Chondrocyte (in vitro differentiated cells): ENCODE measurements at regions not wholly inside any gene's neighbourhood (a gene's known extent, or its start where the extent isn't known, plus 50 kb on each side); places are given as distances from the start of the nearest gene placed in this dataset.

ENCODE experiments used
- DNase-seq: peaks from one replicate; pipeline ENCODE4 v3.0.0; 2021; ENCODE audit warnings: mixed read lengths, low spot score
- H3K27ac Mint-ChIP-seq: one replicate; pipeline ENCODE4 v1.8.0; 2021; ENCODE audit warnings: mild to moderate bottlenecking, moderate library complexity, mixed read lengths; ENCODE audit not compliant: unreplicated experiment
- H3K27me3 Mint-ChIP-seq: 2 replicates; pipeline ENCODE4 v1.8.0; 2021; ENCODE audit warnings: low read depth, mixed read lengths
- H3K36me3 Mint-ChIP-seq: 2 replicates; pipeline ENCODE4 v1.8.0; 2021; ENCODE audit warnings: low read depth, mixed read lengths
- H3K4me1 Mint-ChIP-seq: 2 replicates; pipeline ENCODE4 v1.8.0; 2021; ENCODE audit warnings: low read depth, mild to moderate bottlenecking, mixed read lengths
- H3K4me3 Mint-ChIP-seq: one replicate; pipeline ENCODE4 v1.8.0; 2021; ENCODE audit warnings: mild to moderate bottlenecking, moderate library complexity, mixed read lengths; ENCODE audit not compliant: unreplicated experiment
- H3K9me3 Mint-ChIP-seq: 2 replicates; pipeline ENCODE4 v1.8.0; 2021; ENCODE audit warnings: low read depth, mixed read lengths
- TF ChIP-seq, protein P1 (sequence below): fragments of 200-600 bp; sonication (generic); IDR thresholded peaks from 2 replicates; pipeline ENCODE4 v1.5.0; 2021; ENCODE audit warnings: antibody characterized with exemption, mild to moderate bottlenecking, moderate library complexity

DNA sequence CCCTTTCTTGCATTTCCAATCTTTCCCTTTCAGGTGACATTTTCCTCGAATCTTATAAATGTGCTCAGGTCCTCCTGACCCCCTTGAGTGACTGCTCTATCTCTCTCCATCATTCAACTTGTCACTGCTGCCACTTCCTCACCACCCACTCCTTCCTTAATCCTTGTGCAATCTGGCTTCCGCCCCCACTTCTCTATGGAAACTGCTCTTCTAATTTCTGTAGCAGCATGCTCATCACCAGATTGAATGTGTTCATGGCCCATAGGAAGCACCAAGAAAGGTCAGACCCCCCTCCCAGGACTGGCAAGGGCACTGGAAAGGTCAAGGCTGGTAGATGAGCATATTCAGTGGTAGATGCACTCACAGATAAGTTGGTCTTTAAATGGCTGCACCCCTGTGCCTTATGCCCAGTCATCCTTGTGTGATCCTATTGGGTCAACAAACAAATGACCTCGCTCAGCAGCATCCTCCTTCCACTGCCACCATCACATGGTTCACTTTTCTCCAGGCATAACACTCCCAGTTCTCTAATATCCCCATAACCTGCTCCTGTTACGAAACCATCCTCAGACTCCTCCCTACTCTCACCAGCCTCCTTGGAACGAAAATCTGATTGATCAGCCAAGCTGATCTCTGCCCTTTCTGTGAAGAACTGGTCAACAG, 288.5 kb upstream of the POU3F1 start:
- Mint-ChIP-seq H3K36me3 (peaks cover 2% of the 10 kb centered on the region), H3K4me1 (no peaks in the 10 kb centered on the region), H3K27me3 (peaks cover 31% of the 10 kb centered on the region), H3K27ac (no peak overlapping the region), H3K4me3 (no peak overlapping the region), H3K9me3 (no peaks in the 10 kb centered on the region)
- no peak for DNase-seq
- TF ChIP-seq, protein P1, sequence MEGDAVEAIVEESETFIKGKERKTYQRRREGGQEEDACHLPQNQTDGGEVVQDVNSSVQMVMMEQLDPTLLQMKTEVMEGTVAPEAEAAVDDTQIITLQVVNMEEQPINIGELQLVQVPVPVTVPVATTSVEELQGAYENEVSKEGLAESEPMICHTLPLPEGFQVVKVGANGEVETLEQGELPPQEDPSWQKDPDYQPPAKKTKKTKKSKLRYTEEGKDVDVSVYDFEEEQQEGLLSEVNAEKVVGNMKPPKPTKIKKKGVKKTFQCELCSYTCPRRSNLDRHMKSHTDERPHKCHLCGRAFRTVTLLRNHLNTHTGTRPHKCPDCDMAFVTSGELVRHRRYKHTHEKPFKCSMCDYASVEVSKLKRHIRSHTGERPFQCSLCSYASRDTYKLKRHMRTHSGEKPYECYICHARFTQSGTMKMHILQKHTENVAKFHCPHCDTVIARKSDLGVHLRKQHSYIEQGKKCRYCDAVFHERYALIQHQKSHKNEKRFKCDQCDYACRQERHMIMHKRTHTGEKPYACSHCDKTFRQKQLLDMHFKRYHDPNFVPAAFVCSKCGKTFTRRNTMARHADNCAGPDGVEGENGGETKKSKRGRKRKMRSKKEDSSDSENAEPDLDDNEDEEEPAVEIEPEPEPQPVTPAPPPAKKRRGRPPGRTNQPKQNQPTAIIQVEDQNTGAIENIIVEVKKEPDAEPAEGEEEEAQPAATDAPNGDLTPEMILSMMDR, result no peak

DNA sequence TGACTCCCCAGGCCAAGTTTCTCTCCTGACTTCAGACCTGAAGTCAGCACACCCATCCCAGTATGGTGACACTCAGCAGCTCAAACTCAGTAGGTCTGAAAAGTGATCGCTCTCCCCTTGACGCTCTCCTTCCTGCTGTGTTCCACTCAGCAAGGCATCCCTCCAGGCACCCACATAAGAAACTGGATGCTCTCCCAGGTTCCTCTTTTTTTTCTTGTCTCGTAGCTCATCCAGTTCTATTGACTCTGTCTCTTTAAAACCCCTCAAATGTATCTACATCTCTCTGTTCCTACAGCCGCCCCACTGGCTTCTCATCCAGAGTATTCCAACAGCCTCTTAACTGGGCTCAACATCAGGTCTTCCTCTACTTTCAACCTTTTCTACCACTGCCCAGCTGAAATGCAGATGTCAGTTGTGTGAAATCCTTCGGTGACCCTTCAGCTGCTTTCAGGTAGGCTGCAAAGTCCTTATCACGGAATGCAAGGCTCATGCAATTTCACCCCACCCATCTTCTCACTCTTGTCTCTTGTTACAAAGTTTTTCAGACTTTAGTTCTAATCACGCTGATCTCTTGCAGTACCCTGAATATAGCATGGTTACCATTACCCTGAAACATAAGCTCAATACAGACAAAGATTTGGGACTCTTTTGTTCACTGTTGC, 286.2 kb upstream of the POU3F1 start:
- no peaks in the 10 kb centered on the region for H3K9me3 Mint-ChIP-seq
- peaks cover 10% of the 10 kb centered on the region for H3K4me1 Mint-ChIP-seq
- peaks cover 23% of the 10 kb centered on the region for H3K27me3 Mint-ChIP-seq
- DNase-seq, result no peak
- H3K4me3 Mint-ChIP-seq, result no peak overlapping the region
- no peak overlapping the region for H3K27ac Mint-ChIP-seq
- TF ChIP-seq, protein P1, result no peak
- peaks cover 3% of the 10 kb centered on the region for H3K36me3 Mint-ChIP-seq

DNA sequence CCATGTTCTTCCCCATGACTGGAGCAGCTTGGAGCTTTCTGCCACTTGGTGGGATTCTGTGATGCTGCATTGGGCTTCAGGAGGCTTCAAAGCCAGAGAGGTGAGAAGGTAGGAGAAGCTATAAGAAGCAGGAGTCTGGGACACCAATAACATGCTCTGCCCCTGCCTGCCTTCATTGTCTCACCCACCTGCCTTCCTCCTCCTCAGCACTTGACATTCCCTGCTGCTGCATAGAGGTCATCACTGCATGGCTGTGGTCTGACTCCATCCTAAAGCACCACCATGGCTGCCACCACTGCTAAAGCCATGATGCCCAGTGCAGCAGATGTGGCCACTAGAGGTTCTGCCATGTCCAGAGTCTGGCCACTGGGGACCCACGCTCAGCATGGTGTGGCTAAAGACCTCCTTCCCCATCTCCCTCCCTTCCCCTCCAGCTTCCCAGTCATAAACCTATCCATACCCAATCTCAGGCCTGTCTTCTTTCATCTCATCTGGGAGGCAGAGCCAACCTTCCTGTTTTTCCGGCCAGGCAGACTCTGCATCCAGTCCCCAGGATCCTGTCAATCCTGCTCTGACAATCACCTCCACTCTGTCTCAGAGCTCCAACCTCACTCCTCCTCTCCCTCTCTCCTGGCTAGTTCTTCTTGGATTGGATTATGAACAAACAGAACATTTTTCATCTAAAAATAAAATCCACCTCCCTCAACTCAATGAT, 285.1 kb upstream of the POU3F1 start:
- Mint-ChIP-seq H3K27me3 (peaks cover 16% of the 10 kb centered on the region), H3K9me3 (no peaks in the 10 kb centered on the region), H3K36me3 (peaks cover 3% of the 10 kb centered on the region), H3K4me3 (no peak overlapping the region), H3K4me1 (peaks cover 21% of the 10 kb centered on the region), H3K27ac (no peak overlapping the region)
- DNase-seq, result no peak
- TF ChIP-seq, protein P1, result no peak

DNA sequence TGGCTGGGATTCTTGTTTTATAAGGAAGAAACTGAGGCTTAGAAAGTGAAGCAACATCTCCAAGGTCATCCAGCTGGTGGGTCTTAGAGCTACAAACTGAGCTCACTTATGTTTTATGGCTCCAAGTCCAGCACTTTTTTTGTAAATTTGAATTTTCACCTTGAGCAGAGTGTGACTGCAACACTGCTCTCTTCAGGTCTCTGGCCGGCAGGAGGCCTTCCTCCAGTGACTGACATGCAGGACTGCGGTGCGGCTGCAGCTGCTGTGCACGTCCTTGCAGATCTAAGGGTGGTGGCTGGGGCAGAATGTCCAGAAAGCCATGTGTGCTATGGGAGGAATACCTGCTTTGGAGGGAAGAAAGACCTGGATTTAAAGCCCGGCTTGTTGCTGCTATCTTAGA, 284.2 kb upstream of the POU3F1 start:
- TF ChIP-seq, protein P1, result no peak
- Mint-ChIP-seq H3K27me3 (peaks cover 13% of the 10 kb centered on the region), H3K27ac (no peak overlapping the region), H3K4me1 (peaks cover 21% of the 10 kb centered on the region), H3K36me3 (peaks cover 3% of the 10 kb centered on the region), H3K9me3 (no peaks in the 10 kb centered on the region), H3K4me3 (no peak overlapping the region)
- DNase-seq, result no peak

DNA sequence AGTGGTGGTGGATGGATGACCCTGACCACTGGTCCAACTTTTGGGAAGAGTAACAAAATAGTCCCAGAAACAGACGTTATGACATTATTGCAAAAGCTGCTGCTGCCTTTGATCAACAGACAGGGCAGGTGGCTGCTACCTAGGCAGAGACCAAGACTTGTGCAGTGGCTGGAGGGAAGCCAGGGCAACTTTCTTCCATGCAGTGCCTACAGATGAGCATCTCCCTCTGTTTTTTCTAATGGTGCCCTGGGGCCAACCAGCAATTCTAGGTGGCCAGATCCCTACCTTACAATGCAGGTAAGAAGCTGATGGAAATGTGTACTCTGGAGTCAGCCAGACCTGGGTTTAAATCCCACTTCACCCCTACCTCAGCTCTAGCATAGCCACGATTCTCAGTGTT, 283.1 kb upstream of the POU3F1 start:
- Mint-ChIP-seq H3K9me3 (peaks cover 10% of the 10 kb centered on the region), H3K36me3 (peaks cover 4% of the 10 kb centered on the region), H3K4me3 (no peak overlapping the region), H3K4me1 (peaks cover 21% of the 10 kb centered on the region), H3K27me3 (peaks cover 5% of the 10 kb centered on the region), H3K27ac (no peak overlapping the region)
- no peak for DNase-seq
- TF ChIP-seq, protein P1, result no peak
